Ascending aorta (tissue), 2 donors: ENCODE measurements at regions not wholly inside any gene's neighbourhood (a gene's known extent, or its start where the extent isn't known, plus 50 kb on each side); places are given as distances from the start of the nearest gene placed in this dataset.

Experiments used
- DNase-seq, 2 donors: peaks; one replicate each; pipeline ENCODE4 v3.0.0-alpha.2; 2019; ENCODE audit warnings: low spot score in 2 of 2
- H3K27ac ChIP-seq, 2 donors: fragments of 200-600 bp; sonication (generic); one replicate each; pipeline ENCODE4 v1.5.1; 2016 to 2017; ENCODE audit warnings: mild to moderate bottlenecking in 1 of 2
- H3K27me3 ChIP-seq: fragments of 200-600 bp; sonication (generic); one replicate; pipeline ENCODE4 v1.5.1; 2017
- H3K36me3 ChIP-seq, 2 donors: fragments of 200-600 bp; sonication (generic); one replicate each; pipeline ENCODE4 v1.5.1; 2016
- H3K4me1 ChIP-seq, 2 donors: fragments of 200-600 bp; sonication (generic); one replicate each; pipeline ENCODE4 v1.5.1; 2016 to 2017; ENCODE audit warnings: mild to moderate bottlenecking in 1 of 2
- H3K4me3 ChIP-seq, 2 donors: fragments of 200-600 bp; sonication (generic); one replicate each; pipeline ENCODE4 v1.5.1; 2016 to 2017; ENCODE audit warnings: mild to moderate bottlenecking in 1 of 2
- H3K9me3 ChIP-seq, 2 donors: fragments of 200-600 bp; sonication (generic); one replicate each; pipeline ENCODE4 v1.5.1; 2016
- CTCF ChIP-seq, 3 experiments: fragments of 200-600 bp in 2 of 3; fragments of 450-650 bp in 1 of 3; sonication (generic) in 2 of 3; IDR thresholded peaks; one replicate each; pipeline ENCODE4 v1.5.1; 2016 to 2019; ENCODE audit warnings: antibody characterized with exemption in 3 of 3, mild to moderate bottlenecking in 1 of 3, moderate library complexity in 1 of 3
- intact Hi-C: fragments of 100-400 bp; cut with DNase I; formaldehyde crosslinking; loops from one replicate; pipeline ENCODE4 v1.15.1; 2023

DNA sequence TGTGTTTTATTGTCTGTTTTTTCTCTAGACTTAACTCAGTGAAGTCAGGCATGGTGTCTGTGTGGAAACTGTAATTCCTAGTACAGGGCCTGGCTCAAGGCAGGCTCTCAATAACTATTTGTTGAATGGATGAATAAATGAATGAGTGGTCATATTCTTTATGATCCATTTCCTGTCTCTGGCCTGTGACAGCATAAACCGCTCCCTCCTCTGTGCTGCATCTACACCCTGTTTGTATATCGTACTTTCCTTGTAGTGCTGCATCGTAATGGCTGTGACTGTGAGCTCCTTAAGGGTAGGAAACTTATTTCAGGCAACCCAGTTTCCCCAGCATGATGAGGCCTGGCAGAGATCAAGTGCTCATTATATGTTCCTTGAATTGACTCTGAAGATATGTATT, 337.5 kb upstream of the USP24 start:
- Histone ChIP-seq H3K27ac (no peak overlapping the region), H3K36me3 (no peaks in the 10 kb centered on the region), H3K4me1 (no peaks in the 10 kb centered on the region), H3K9me3 (no peaks in the 10 kb centered on the region), H3K27me3 (no peaks in the 10 kb centered on the region), H3K4me3 (no peak overlapping the region)
- no peak for TF ChIP-seq CTCF (IDR thresholded peaks at IDR 0.05)
- intact Hi-C loops, result no loop called here
- DNase-seq, result no peak

- H3K4me1 ChIP-seq, result no peaks in the 10 kb centered on the region
- intact Hi-C loops, result no loop called here
- H3K36me3 ChIP-seq, result no peaks in the 10 kb centered on the region
- TF ChIP-seq CTCF (IDR thresholded peaks at IDR 0.05), result no peak
- H3K9me3 ChIP-seq, result no peaks in the 10 kb centered on the region
- no peak for DNase-seq
- no peak overlapping the region for H3K27ac ChIP-seq
- no peaks in the 10 kb centered on the region for H3K27me3 ChIP-seq
- H3K4me3 ChIP-seq, result no peak overlapping the region
These were observed 332.2 kb upstream of the USP24 start for GRCh38 chr1:55547405-55547804.

DNA sequence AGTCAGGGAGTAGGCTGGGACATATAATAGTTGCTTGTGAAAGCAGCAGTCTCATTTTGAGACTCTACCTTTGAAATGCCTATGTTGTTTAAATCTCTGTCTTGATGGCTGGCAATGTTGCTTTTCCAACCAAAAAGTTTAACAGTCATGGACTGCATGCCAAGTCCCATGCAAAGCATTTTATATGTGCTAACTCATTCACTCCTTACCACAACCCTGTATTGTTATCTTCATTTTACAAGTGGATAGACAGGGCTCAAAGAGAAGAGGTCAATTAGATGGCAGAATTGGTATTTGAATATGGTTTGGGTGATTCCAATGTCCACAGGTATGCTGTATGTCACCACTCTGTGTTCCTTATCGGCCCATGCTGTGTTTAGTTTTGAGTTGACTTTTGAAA, 331.4 kb upstream of the USP24 start:
- no peak for TF ChIP-seq CTCF (IDR thresholded peaks at IDR 0.05)

DNA sequence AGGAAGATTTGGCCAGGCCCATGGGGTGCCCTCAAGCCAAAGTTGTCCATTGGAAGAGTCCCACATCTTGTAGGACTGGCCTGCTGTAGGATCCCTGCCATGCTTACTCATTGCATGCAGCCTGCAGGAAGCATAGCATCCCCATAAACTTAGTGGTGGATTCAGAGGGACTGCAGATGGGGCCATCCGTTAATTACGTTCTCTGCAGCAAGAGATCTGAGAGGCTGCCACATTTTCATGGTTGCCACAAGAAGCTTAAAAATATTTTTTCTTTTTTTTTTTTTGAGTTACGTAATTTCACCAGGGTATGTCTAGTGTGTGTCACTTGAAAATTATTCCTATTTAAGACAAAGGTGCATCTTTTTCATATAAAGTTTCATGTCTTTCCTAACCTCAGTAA, 329.7 kb upstream of the USP24 start:
- no peak for TF ChIP-seq CTCF (IDR thresholded peaks at IDR 0.05)
- intact Hi-C loops, result no loop called here

More for the DNA sequence above, 331.4 kb upstream of the USP24 start:
- Histone ChIP-seq H3K4me1 (no peaks in the 10 kb centered on the region), H3K9me3 (no peaks in the 10 kb centered on the region), H3K27ac (no peak overlapping the region), H3K36me3 (no peaks in the 10 kb centered on the region), H3K27me3 (no peaks in the 10 kb centered on the region), H3K4me3 (no peak overlapping the region)
- DNase-seq, result no peak
- intact Hi-C loops, result no loop called here

GRCh38 chr1:55542901-55543504, 327.8 kb upstream of the USP24 start:
- H3K4me3 ChIP-seq, result no peak overlapping the region
- H3K9me3 ChIP-seq, result no peaks in the 10 kb centered on the region
- H3K27me3 ChIP-seq, result no peaks in the 10 kb centered on the region
- no peaks in the 10 kb centered on the region for H3K4me1 ChIP-seq
- intact Hi-C loops, result no loop called here
- no peak for TF ChIP-seq CTCF (IDR thresholded peaks at IDR 0.05)
- H3K36me3 ChIP-seq, result no peaks in the 10 kb centered on the region
- DNase-seq, result no peak
- H3K27ac ChIP-seq, result no peak overlapping the region

More for the DNA sequence above, 329.7 kb upstream of the USP24 start:
- H3K27me3 ChIP-seq, result no peaks in the 10 kb centered on the region
- no peaks in the 10 kb centered on the region for H3K9me3 ChIP-seq
- H3K4me1 ChIP-seq, result no peaks in the 10 kb centered on the region
- H3K36me3 ChIP-seq, result no peaks in the 10 kb centered on the region
- no peak for DNase-seq
- no peak overlapping the region for H3K4me3 ChIP-seq
- H3K27ac ChIP-seq, result no peak overlapping the region

DNA sequence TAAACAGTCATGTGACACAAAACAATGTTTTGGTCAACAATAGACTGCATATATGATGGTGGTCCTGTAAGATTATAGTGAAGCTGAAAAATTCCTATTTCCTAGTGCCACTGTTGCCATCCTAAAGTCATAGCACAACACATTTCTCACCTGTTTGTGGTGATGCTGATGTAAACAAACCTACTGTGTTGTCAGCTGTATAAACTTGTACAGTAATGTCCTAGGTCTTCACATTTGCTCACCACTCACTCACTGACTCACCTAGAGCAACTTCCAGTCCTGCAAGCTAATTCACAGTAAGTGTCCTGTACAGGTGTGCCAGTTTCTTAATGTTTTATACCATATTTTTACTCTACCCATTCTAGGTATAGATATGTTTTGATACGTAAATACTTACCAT, 326.1 kb upstream of the USP24 start:
- Histone ChIP-seq H3K4me3 (no peak overlapping the region), H3K27ac (no peak overlapping the region), H3K9me3 (no peaks in the 10 kb centered on the region), H3K36me3 (no peaks in the 10 kb centered on the region), H3K4me1 (no peaks in the 10 kb centered on the region), H3K27me3 (no peaks in the 10 kb centered on the region)
- no peak for TF ChIP-seq CTCF (IDR thresholded peaks at IDR 0.05)
- intact Hi-C loops, result no loop called here
- no peak for DNase-seq
